ENCODE measurements at regions not wholly inside any gene's neighbourhood (a gene's known extent, or its start where the extent isn't known, plus 50 kb on each side); places are given as distances from the start of the nearest gene placed in this dataset.

DNA sequence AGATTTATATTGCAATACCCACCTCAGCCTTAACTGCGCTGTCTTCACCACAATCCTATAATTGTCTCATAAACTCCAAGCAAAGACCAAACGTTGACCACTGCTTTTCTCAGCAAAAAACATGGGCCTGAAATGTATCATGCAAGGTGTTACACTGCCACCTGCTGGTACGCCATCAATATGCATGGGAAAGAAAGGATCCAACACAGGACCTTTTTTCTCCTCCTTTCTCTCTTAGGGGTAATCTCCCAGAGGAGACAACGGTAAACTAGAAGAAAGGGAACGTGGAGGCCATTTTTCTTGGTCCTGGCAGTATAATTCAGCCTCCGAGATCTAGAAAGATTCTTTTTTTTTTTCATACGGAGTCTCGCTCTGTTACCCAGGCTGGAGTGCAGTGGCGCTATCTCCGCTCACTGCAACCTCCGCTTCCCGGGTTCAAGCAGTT lies 79.1 kb upstream of the MPP7 start (continued):
- TF ChIP-seq, protein P1, sequence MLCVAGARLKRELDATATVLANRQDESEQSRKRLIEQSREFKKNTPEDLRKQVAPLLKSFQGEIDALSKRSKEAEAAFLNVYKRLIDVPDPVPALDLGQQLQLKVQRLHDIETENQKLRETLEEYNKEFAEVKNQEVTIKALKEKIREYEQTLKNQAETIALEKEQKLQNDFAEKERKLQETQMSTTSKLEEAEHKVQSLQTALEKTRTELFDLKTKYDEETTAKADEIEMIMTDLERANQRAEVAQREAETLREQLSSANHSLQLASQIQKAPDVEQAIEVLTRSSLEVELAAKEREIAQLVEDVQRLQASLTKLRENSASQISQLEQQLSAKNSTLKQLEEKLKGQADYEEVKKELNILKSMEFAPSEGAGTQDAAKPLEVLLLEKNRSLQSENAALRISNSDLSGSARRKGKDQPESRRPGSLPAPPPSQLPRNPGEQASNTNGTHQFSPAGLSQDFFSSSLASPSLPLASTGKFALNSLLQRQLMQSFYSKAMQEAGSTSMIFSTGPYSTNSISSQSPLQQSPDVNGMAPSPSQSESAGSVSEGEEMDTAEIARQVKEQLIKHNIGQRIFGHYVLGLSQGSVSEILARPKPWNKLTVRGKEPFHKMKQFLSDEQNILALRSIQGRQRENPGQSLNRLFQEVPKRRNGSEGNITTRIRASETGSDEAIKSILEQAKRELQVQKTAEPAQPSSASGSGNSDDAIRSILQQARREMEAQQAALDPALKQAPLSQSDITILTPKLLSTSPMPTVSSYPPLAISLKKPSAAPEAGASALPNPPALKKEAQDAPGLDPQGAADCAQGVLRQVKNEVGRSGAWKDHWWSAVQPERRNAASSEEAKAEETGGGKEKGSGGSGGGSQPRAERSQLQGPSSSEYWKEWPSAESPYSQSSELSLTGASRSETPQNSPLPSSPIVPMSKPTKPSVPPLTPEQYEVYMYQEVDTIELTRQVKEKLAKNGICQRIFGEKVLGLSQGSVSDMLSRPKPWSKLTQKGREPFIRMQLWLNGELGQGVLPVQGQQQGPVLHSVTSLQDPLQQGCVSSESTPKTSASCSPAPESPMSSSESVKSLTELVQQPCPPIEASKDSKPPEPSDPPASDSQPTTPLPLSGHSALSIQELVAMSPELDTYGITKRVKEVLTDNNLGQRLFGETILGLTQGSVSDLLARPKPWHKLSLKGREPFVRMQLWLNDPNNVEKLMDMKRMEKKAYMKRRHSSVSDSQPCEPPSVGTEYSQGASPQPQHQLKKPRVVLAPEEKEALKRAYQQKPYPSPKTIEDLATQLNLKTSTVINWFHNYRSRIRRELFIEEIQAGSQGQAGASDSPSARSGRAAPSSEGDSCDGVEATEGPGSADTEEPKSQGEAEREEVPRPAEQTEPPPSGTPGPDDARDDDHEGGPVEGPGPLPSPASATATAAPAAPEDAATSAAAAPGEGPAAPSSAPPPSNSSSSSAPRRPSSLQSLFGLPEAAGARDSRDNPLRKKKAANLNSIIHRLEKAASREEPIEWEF (CRISPR knock-in tag; IDR thresholded peaks at IDR 0.05), result no peak
- TF ChIP-seq RBFOX2 (IDR thresholded peaks at IDR 0.05; ENCODE audit: low read depth, low read length) (no peak), RB1 (IDR thresholded peaks at IDR 0.05; ENCODE audit: low read depth) (peak; percentile 27; the same call in 1 of the 2 replicates), KHSRP (IDR thresholded peaks at IDR 0.05) (no peak), NCOR1 (IDR thresholded peaks at IDR 0.05) (no peak), ZFX (CRISPR knock-in tag; IDR thresholded peaks at IDR 0.05) (0 out of 2 replicates have a peak, but pooled peaks have one; percentile 18), RBM34 (IDR thresholded peaks at IDR 0.05; ENCODE audit: borderline replicate concordance, insufficient read depth, low read length) (no peak), NFE2 (IDR thresholded peaks at IDR 0.05; ENCODE audit: low read depth) (no peak), ARID1B (IDR thresholded peaks at IDR 0.05) (no peak), LARP7 (IDR thresholded peaks at IDR 0.05) (no peak), NR1H2 (CRISPR knock-in tag; IDR thresholded peaks at IDR 0.05) (no peak), KLF1 (tag; IDR thresholded peaks at IDR 0.05) (no peak)
- TF ChIP-seq, protein P2, sequence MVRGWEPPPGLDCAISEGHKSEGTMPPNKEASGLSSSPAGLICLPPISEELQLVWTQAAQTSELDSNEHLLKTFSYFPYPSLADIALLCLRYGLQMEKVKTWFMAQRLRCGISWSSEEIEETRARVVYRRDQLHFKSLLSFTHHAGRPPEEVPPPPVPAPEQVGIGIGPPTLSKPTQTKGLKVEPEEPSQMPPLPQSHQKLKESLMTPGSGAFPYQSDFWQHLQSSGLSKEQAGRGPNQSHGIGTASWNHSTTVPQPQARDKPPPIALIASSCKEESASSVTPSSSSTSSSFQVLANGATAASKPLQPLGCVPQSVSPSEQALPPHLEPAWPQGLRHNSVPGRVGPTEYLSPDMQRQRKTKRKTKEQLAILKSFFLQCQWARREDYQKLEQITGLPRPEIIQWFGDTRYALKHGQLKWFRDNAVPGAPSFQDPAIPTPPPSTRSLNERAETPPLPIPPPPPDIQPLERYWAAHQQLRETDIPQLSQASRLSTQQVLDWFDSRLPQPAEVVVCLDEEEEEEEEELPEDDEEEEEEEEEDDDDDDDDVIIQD (CRISPR knock-in tag; IDR thresholded peaks at IDR 0.05), result no peak
- TF ChIP-seq, protein P3, sequence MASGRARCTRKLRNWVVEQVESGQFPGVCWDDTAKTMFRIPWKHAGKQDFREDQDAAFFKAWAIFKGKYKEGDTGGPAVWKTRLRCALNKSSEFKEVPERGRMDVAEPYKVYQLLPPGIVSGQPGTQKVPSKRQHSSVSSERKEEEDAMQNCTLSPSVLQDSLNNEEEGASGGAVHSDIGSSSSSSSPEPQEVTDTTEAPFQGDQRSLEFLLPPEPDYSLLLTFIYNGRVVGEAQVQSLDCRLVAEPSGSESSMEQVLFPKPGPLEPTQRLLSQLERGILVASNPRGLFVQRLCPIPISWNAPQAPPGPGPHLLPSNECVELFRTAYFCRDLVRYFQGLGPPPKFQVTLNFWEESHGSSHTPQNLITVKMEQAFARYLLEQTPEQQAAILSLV (tag; IDR thresholded peaks at IDR 0.05), result no peak
- TF ChIP-seq, protein P4, sequence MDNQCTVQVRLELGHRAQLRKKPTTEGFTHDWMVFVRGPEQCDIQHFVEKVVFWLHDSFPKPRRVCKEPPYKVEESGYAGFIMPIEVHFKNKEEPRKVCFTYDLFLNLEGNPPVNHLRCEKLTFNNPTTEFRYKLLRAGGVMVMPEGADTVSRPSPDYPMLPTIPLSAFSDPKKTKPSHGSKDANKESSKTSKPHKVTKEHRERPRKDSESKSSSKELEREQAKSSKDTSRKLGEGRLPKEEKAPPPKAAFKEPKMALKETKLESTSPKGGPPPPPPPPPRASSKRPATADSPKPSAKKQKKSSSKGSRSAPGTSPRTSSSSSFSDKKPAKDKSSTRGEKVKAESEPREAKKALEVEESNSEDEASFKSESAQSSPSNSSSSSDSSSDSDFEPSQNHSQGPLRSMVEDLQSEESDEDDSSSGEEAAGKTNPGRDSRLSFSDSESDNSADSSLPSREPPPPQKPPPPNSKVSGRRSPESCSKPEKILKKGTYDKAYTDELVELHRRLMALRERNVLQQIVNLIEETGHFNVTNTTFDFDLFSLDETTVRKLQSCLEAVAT (IDR thresholded peaks at IDR 0.05), result no peak
